MG63 (cell line): ENCODE measurements at regions not wholly inside any gene's neighbourhood (a gene's known extent, or its start where the extent isn't known, plus 50 kb on each side); places are given as distances from the start of the nearest gene placed in this dataset.
A peak's percentile ranks its signal among the peaks of the same experiment; 100 is the strongest.

ENCODE experiments used
- DNase-seq: peaks from one replicate; pipeline ENCODE4 v3.0.0-alpha.2; 2020
- H3K27me3 ChIP-seq: fragments of 250-450 bp; sonication (Bioruptor Pico); 2 replicates; pipeline ENCODE4 v1.5.1; 2020; ENCODE audit warnings: mild to moderate bottlenecking, moderate library complexity
- H3K36me3 ChIP-seq: fragments of 250-450 bp; sonication (Bioruptor Pico); 2 replicates; pipeline ENCODE4 v1.5.1; 2020; ENCODE audit warnings: mild to moderate bottlenecking, moderate library complexity
- H3K4me3 ChIP-seq: fragments of 250-450 bp; sonication (Bioruptor Pico); 2 replicates; pipeline ENCODE4 v1.5.1; 2020; ENCODE audit warnings: mild to moderate bottlenecking, moderate library complexity
- H3K9me3 ChIP-seq: fragments of 250-450 bp; sonication (Bioruptor Pico); 2 replicates; pipeline ENCODE4 v1.5.1; 2020; ENCODE audit warnings: mild to moderate bottlenecking, moderate library complexity

DNA sequence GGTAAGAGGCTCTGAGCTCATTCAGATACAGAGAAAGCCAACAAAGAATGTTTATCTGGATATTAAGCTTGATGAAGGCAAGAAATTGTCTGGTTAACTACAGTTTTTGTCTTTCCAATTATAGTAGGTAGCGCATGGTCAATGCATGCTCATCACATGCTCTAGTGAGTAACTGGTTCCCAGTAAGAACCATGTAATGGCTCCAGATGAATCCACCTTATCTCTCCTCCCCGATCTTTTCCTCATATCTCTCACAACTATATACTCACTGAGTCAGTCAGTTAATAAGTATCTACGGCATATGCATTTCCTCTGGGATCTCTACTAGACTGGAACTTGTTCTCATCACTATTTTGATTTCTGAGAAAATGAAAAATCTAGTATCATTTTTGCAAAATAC lies 340.7 kb upstream of the DYNLRB2 start:
- DNase-seq = no peak
- Histone ChIP-seq H3K9me3 (no peaks in the 10 kb centered on the region), H3K4me3 (no peak overlapping the region), H3K36me3 (no peaks in the 10 kb centered on the region), H3K27me3 (no peaks in the 10 kb centered on the region)

DNA sequence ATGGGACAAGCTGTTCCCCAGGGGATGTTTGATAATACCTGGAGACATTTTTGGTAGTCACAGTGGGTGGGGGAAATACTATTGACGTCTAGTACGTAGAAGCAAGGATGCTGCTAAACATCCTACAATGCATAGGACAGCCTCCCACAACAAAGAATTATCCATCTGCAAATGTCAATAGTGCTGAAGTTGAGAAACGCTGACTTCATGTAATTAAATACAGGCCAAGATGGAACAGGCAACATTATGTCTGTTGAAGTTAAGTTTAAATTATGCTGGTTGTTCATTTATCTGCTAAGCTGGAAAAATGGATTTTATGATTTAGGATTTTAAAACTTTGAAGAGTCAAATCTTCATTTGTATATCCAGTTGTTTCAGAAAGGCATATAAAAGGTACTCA lies 341.2 kb upstream of the DYNLRB2 start:
- H3K4me3 ChIP-seq = no peak overlapping the region

DNA sequence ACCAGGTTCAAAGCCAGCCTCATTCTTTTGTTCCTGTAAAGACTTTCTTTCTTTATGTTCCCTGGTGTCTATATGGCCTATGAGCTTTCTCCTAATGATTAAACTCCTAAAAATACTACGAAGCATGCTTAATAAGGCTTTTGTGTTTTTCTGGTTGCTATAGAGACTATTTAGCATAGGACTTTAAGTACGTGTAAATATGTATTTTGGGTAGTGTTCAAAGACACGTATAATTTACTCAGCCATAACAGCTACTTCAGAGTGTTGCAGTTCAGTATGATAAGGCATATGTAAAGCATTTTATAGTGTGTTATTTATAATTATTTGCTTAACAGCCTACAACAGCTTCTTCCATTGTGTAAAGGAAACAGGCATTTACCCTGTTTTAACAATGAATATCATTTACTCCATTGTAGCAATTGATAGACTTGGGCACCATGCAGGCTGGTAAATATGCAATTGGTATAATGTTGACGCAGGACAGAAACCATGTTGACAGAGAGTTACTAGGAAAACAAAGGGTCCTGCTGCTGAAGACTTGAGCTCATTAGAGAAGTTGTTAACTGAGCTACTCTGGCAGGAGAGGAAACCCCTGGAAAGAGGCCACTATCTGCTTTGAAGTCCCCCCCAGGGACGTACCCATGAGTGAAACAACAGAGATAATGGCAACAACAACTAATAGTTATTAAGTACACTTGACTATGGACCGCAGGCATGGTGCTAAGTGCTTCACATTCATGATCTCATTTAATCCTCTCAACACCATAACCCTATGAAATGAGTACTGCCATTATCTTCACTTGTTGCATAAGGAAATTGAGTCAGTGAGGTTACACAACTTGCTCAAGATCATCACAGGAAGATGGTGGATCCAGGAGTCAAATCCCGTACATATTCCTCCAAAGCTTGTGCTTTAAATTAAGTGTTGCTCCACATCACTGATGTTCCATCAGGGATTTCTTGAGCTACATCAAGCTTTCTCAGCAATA lies 342.2 kb upstream of the DYNLRB2 start:
- no peak for DNase-seq
- no peaks in the 10 kb centered on the region for H3K9me3 ChIP-seq
- H3K4me3 ChIP-seq = no peak overlapping the region
- no peaks in the 10 kb centered on the region for H3K36me3 ChIP-seq
- no peaks in the 10 kb centered on the region for H3K27me3 ChIP-seq

More for the DNA sequence above, 341.2 kb upstream of the DYNLRB2 start:
- no peak for DNase-seq
- no peaks in the 10 kb centered on the region for H3K9me3 ChIP-seq
- no peaks in the 10 kb centered on the region for H3K36me3 ChIP-seq
- H3K27me3 ChIP-seq = no peaks in the 10 kb centered on the region

DNA sequence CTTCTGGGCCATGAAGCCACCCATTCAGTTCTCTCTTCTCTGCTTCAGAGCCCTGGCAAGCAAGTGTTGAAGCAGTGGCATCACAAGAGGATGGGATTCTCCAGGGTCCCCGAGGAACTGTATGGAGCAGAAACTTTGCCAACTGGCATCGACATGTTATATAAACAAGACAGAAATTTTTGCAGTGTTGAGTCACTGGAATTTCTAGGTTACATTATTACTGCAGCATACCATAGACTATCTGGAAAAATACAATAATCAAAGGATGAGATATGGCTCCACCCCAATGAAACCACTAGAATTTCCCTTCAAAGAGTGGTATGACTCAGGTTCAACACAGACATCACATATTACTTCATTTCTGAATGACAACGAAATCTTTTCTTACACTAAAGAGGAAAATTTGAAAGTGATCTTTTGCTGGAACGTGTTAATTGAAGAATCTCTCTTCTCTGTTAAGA lies 343.0 kb upstream of the DYNLRB2 start:
- no peaks in the 10 kb centered on the region for H3K27me3 ChIP-seq
- no peaks in the 10 kb centered on the region for H3K36me3 ChIP-seq
- no peak overlapping the region for H3K4me3 ChIP-seq
- no peaks in the 10 kb centered on the region for H3K9me3 ChIP-seq
- DNase-seq = peak; percentile 67

DNA sequence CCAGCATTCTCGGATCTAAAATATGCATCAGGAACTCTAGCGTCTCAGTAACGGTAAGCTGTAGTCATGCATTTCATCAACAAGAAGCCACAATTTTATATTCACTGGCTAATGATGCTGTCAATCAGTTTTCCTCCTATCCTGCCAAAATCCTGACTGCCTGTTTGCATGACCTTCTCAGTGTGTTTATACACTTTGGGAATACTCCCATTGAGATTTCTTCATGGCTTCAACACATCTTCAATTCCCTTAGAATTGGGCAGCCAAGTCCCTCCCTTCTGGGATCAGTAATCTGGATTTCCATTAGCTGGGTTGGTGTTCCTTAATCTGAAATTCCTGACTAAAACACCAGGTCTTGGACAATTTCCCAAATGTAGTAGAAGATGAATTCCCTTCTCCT lies 348.9 kb upstream of the DYNLRB2 start:
- no peak overlapping the region for H3K4me3 ChIP-seq
- no peaks in the 10 kb centered on the region for H3K27me3 ChIP-seq
- no peaks in the 10 kb centered on the region for H3K36me3 ChIP-seq
- H3K9me3 ChIP-seq = no peaks in the 10 kb centered on the region
- DNase-seq = no peak

DNA sequence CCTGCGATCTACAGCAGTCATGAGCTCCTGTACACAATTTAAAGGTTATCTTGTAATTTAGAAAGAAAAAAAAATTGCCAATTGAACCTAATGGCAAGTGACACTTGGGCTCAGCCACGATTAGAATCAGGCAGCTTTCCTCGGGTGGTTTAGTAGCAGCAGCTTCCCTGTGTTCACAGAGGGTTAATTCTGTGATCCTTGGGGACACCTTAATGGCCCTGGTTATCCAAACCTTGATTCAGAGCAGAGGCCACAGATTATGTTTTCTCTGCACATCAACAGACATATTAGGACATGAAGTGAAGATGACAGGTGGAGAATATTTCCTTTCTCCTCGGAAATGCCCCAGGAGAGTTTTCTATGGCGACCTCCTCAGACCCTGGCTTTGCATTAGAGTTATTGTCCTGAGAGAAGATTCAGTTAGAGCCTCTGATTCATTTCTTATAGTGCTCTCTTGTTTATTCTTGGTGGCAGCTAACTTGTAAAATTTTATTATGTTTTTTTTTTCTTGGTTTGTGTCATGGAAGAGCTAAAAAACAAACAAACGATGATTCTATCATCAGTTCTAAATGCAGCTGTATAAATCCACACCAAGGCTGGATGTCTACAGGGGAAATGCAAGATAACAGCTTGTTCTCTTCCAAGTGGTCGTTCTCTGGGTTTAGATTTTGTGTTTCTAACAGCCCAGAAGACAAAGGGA lies 351.2 kb upstream of the DYNLRB2 start:
- H3K4me3 ChIP-seq = no peak overlapping the region
- H3K36me3 ChIP-seq = no peaks in the 10 kb centered on the region
- H3K9me3 ChIP-seq = no peaks in the 10 kb centered on the region
- no peak for DNase-seq
- H3K27me3 ChIP-seq = no peaks in the 10 kb centered on the region

DNA sequence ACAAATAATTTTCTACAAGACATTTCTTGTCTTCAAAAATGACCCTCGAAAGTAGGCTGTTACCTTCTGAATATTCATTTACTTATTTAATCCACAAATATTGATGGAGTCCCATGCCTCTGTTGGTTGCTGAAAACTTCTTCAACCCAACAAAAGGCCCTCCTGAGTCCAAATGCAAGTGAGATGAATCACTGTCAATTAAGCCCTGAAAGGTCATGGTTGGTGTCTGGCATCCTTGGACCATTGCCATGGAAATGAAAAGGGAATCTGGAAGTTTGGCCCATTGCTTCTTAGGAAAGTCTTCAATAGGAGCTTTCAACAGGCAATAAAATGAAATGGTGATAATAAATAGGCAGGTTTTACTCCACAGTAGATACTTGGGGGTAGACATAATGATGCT lies 364.7 kb upstream of the DYNLRB2 start:
- H3K36me3 ChIP-seq = no peaks in the 10 kb centered on the region
- peak; percentile 39 for DNase-seq
- no peaks in the 10 kb centered on the region for H3K9me3 ChIP-seq

DNA sequence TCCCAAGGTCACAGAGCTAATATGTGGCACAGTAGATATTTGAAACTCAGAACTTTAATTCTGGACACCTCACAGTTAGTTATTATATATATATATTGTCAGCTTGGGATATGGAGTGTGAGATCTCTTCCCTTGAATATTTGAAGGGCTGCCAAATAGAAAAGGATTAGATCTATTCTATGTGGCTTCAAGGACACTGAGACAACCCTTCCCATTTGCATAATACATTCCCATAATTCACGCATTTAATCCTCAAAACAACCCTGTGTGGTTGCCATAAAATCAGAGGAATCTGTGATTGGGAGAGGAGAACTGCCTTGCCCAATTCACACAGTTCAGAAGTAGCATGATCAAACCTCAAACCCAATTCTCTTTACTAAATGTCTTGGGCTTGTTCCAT lies 365.8 kb upstream of the DYNLRB2 start:
- no peak for DNase-seq
- Histone ChIP-seq H3K27me3 (no peaks in the 10 kb centered on the region), H3K4me3 (no peak overlapping the region), H3K36me3 (no peaks in the 10 kb centered on the region), H3K9me3 (no peaks in the 10 kb centered on the region)

More for the DNA sequence above, 364.7 kb upstream of the DYNLRB2 start:
- Histone ChIP-seq H3K4me3 (no peak overlapping the region), H3K27me3 (no peaks in the 10 kb centered on the region)

DNA sequence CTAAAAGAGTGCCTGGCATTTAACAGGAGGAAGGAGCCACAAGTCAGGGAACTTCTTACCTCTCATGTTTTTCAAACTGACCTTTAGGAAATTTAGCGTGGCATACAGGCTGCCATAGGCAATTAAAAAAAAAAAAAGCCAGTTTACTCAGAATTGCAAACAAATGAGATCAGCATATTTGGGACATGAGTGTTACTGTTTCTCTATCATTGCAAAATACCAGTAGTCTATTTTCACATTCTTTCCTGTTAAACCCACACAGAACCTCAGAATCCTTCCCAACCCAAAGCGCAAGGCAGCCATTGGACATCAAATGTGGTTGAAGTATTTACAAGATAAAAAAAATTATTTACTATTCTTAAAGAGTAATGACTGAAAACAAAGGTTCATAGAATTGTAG lies 366.4 kb upstream of the DYNLRB2 start:
- Histone ChIP-seq H3K27me3 (no peaks in the 10 kb centered on the region), H3K4me3 (no peak overlapping the region), H3K36me3 (no peaks in the 10 kb centered on the region), H3K9me3 (no peaks in the 10 kb centered on the region)
- no peak for DNase-seq

DNA sequence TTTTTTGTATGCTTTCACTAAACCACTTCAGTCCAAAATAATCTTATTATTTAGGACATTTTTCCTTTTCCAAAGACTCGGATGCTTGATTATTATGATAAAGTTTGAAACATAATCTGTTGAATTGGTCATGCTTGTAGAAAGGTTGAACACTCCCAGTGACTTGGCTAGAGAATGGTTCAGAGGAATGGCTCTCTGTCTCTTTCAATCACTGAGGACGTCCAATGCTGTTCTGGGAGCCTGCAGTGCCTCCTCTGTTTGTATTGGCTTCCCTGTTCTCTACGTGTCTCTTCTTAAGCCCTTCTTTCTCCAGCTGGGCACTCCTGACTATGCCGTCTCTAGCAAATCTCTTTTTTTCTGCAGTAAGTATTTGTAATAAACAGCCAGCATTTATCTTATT lies 369.0 kb upstream of the DYNLRB2 start:
- H3K9me3 ChIP-seq = no peaks in the 10 kb centered on the region
- H3K27me3 ChIP-seq = no peaks in the 10 kb centered on the region
- no peak for DNase-seq
- no peak overlapping the region for H3K4me3 ChIP-seq
- no peaks in the 10 kb centered on the region for H3K36me3 ChIP-seq

DNA sequence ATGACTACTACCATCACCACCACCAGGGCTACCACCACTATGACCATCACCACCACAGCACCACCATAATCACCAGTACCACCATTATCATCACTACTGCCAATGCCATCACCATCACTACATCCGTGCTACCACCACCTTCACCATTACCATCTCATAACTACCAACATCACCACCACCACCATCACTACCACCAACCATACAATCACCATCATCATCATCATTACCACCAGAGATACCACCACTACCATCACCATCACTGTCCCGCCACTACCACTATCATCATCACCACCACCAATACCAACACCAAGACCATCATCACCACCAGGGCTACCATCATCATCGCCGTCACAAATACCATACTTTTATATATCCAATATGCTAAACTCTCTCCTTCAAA lies 369.6 kb upstream of the DYNLRB2 start:
- H3K27me3 ChIP-seq = no peaks in the 10 kb centered on the region
- DNase-seq = no peak

DNA sequence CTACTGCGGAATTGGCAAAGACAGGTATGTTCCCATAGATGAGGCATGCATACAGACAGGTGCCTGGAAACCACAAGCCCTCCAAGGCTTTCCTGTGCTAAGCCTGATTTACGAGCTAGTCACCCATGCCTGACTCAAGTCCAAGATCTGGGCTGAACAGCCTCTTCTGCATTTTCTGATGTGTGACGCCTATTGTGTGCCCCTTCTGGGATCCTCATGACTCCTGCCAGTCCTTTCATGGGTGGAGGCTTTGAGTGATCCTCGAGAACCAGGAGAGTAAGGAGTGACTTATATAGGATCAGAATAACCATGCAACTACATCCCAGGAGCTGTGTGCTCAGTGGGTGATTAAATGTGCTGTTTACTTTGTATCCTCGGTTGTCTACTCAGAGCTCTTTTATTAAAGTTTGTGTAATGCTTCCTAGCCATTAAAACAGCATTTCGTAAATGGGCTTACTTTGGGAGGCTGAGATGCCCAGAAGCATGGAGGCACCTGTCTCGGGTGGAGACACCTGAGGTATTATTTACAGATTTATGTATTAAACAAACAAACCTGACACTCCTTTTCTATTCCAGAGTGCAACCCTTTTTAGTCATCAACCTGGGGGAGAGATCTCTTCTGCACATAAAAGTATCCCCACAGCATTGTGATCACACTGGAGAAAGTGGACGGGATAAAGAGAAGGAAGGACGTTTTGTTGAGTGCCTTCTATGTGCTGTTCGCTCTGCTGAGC lies 373.0 kb upstream of the DYNLRB2 start:
- 0 out of 2 replicates have a peak, but pooled peaks cover 2% of the 10 kb centered on the region for H3K9me3 ChIP-seq
- no peak for DNase-seq
- no peak overlapping the region for H3K4me3 ChIP-seq
- no peaks in the 10 kb centered on the region for H3K27me3 ChIP-seq
- no peaks in the 10 kb centered on the region for H3K36me3 ChIP-seq

More for the DNA sequence above, 369.6 kb upstream of the DYNLRB2 start:
- Histone ChIP-seq H3K9me3 (0 out of 2 replicates have a peak, but pooled peaks cover 2% of the 10 kb centered on the region), H3K36me3 (no peaks in the 10 kb centered on the region), H3K4me3 (no peak overlapping the region)

DNA sequence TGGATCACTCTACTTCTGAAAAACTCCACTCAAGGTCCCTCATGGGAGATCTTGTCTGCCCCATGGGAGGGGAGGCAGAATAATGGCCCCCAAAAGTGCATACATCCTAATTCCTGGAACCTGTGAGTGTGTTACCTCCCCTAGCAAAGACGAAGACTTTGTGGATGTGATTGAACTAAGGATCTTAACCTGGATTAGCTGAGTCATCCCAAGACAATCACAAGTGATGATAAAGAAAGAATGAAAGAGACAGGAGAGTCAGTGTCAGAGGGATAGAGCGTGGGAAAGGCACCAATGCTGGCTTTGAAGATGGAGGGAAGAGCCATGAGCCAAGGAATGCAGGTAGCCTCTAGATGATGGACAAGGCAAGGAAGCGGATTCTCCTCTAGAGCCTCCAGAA lies 374.7 kb upstream of the DYNLRB2 start:
- DNase-seq = no peak
- Histone ChIP-seq H3K4me3 (no peak overlapping the region), H3K36me3 (no peaks in the 10 kb centered on the region), H3K27me3 (no peaks in the 10 kb centered on the region), H3K9me3 (0 out of 2 replicates have a peak, but pooled peaks cover 2% of the 10 kb centered on the region)

DNA sequence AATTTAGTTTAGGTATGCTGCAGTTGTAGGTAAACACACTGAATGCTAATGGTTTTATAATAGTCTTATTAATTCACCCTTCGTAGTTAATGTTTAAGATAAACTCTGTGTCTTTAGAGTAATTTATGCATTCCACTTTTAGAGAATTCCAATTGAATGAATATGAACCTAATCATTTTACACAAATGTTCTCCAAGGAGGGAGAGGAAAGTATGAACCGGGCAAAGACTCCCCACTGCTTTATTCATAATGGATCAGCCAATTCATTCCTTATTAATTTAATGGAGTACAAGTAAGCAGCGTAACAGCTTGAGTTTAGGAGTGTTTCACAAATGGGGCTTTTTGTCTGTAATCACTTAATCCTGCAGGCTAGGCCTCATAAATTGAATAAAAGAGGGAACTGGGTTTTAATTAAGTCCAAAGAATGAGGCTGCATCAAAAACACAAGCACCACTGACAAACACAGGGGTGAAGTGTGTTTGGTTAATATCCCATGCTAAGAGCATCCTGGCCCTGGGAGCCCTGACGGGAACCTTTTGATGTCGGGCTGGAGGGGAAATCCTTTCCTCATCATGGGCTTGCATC lies 375.7 kb upstream of the DYNLRB2 start:
- Histone ChIP-seq H3K36me3 (no peaks in the 10 kb centered on the region), H3K9me3 (0 out of 2 replicates have a peak, but pooled peaks cover 2% of the 10 kb centered on the region), H3K4me3 (no peak overlapping the region), H3K27me3 (no peaks in the 10 kb centered on the region)
- DNase-seq = no peak

DNA sequence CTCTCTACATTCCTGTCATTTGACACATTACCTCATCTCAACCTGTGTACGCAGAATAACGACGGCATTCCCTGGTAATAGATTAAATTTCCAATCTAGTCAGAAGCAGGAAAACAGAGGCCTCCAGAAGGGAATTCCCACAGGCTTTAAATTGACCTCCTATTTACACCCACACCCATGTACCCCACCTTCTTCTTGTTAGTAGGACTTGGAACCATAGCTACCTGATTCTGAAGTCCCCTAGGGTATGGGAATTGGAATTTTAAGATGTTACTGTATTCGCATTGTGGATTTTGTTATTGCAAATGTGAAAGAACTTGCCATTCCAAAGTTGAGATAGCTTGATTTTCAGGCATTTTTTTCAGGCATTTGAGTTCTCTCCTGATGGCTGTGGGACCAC lies 377.5 kb upstream of the DYNLRB2 start:
- Histone ChIP-seq H3K36me3 (no peaks in the 10 kb centered on the region), H3K9me3 (0 out of 2 replicates have a peak, but pooled peaks cover 2% of the 10 kb centered on the region), H3K27me3 (no peaks in the 10 kb centered on the region), H3K4me3 (no peak overlapping the region)
- no peak for DNase-seq
